ENCODE measurements at regions not wholly inside any gene's neighbourhood (a gene's known extent, or its start where the extent isn't known, plus 50 kb on each side); places are given as distances from the start of the nearest gene placed in this dataset.

DNA sequence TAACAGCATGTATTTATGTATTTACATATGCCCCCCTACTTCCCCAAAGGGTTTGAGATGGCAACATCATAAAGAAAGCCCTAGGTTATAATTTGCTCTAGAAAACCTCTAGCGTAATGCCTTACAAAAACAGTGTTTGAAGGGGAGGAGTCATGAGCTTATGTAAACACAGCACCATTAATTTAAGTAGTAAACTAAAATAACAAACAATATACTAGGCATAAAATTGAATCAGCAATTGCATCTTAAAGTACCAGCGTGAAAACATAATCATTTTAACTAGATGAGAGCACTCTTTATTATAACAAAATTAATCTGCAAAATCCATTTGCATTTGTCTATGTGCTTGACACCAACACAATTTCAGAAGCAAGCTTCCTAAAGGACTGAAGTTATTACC, 507.2 kb upstream of the NRP1 start:
- Histone ChIP-seq H3K4me3 (no peak overlapping the region), H3K36me3 (no peaks in the 10 kb centered on the region), H3K9me3 (no peaks in the 10 kb centered on the region), H3K27me3 (no peaks in the 10 kb centered on the region), H3K27ac (no peak overlapping the region), H3K4me1 (no peaks in the 10 kb centered on the region)
- no peak for DNase-seq (ENCODE audit: extremely low spot score in 2 of 2)
- intact Hi-C loops (cut with DNase I): no loop called here
- TF ChIP-seq POLR2A (IDR thresholded peaks at IDR 0.05) (no peak), POLR2AphosphoS5 (IDR thresholded peaks at IDR 0.05; ENCODE audit: insufficient read depth in 1 of 2, low read depth in 1 of 2) (no peak)
- TF ChIP-seq, protein P1, sequence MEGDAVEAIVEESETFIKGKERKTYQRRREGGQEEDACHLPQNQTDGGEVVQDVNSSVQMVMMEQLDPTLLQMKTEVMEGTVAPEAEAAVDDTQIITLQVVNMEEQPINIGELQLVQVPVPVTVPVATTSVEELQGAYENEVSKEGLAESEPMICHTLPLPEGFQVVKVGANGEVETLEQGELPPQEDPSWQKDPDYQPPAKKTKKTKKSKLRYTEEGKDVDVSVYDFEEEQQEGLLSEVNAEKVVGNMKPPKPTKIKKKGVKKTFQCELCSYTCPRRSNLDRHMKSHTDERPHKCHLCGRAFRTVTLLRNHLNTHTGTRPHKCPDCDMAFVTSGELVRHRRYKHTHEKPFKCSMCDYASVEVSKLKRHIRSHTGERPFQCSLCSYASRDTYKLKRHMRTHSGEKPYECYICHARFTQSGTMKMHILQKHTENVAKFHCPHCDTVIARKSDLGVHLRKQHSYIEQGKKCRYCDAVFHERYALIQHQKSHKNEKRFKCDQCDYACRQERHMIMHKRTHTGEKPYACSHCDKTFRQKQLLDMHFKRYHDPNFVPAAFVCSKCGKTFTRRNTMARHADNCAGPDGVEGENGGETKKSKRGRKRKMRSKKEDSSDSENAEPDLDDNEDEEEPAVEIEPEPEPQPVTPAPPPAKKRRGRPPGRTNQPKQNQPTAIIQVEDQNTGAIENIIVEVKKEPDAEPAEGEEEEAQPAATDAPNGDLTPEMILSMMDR (IDR thresholded peaks at IDR 0.05): no peak

DNA sequence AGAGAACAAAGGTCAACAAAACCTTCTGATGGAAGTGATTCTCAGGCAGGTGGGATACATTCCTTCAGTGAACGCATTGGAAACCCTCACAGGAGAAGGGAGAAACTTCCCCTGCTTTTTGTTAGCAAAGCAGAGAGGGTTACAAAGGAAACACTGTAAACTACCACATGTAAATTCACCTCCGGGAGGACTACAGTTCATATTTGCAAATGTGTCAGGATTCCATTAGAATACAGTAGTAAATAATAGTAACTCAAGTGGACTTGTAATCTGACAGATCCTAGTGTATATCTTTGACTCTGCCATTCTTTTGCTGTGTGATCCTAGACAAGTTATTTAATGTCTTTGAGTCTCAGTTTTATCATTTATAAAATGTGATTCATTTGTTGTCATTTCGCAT, 504.3 kb upstream of the NRP1 start:
- H3K36me3 ChIP-seq: no peaks in the 10 kb centered on the region
- TF ChIP-seq POLR2A (IDR thresholded peaks at IDR 0.05) (no peak), POLR2AphosphoS5 (IDR thresholded peaks at IDR 0.05; ENCODE audit: insufficient read depth in 1 of 2, low read depth in 1 of 2) (no peak)
- TF ChIP-seq, protein P1 (IDR thresholded peaks at IDR 0.05): no peak
- H3K4me3 ChIP-seq: no peak overlapping the region
- H3K27ac ChIP-seq: no peak overlapping the region
- no peaks in the 10 kb centered on the region for H3K27me3 ChIP-seq
- DNase-seq (ENCODE audit: extremely low spot score in 2 of 2): no peak
- no peaks in the 10 kb centered on the region for H3K4me1 ChIP-seq
- intact Hi-C loops (cut with DNase I): no loop called here
- H3K9me3 ChIP-seq: no peaks in the 10 kb centered on the region

DNA sequence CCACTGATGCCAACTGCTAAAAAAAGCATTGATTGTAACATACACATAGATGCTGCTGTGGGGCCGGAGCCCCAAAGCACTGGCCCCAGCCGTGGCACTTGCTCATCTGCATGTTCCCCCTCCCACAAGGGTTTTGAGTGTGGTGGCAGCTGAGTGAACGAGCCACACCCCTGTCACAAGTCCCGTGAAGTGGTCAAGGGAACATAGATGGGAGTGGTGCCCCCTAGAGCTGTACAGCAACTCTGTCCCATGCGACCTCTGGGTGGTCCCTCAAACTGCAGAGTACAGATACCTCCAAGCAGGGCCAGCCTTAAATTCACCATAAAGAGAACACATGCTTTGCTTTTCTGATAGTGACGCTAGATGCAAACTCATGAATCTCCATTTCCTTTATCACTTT, 503.3 kb upstream of the NRP1 start:
- H3K27ac ChIP-seq: no peak overlapping the region
- no peaks in the 10 kb centered on the region for H3K4me1 ChIP-seq
- intact Hi-C loops (cut with DNase I): no loop called here
- no peak overlapping the region for H3K4me3 ChIP-seq
- H3K36me3 ChIP-seq: no peaks in the 10 kb centered on the region
- DNase-seq (ENCODE audit: extremely low spot score in 2 of 2): no peak
- TF ChIP-seq POLR2A (IDR thresholded peaks at IDR 0.05): no peak
- no peak for TF ChIP-seq POLR2AphosphoS5 (IDR thresholded peaks at IDR 0.05; ENCODE audit: insufficient read depth in 1 of 2, low read depth in 1 of 2)
- TF ChIP-seq, protein P1 (IDR thresholded peaks at IDR 0.05): no peak
- no peaks in the 10 kb centered on the region for H3K27me3 ChIP-seq
- H3K9me3 ChIP-seq: no peaks in the 10 kb centered on the region

DNA sequence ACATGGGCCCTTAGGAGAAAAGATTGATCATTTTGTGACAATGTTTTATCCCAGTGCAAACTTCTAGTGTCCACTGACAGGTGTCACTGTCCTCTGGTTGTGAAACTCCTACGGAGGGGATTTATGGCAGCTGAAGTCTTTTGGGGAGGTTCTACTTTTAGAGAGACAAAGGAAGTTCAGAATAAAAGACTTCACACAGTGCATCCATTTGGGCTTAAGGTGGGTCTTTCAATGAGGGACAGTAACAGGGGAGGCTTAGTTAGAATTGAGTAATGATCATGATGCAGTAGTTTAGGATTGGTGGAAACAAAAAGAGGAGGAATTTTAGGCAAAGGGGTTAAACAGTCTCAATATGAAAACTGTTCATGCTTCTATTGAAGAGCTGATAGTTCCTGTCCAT, 501.1 kb upstream of the NRP1 start:
- no peak for TF ChIP-seq POLR2AphosphoS5 (IDR thresholded peaks at IDR 0.05; ENCODE audit: insufficient read depth in 1 of 2, low read depth in 1 of 2)
- no peak for TF ChIP-seq POLR2A (IDR thresholded peaks at IDR 0.05)
- TF ChIP-seq, protein P1 (IDR thresholded peaks at IDR 0.05): no peak
- Histone ChIP-seq H3K9me3 (no peaks in the 10 kb centered on the region), H3K27ac (no peak overlapping the region), H3K27me3 (no peaks in the 10 kb centered on the region), H3K36me3 (no peaks in the 10 kb centered on the region), H3K4me1 (no peaks in the 10 kb centered on the region), H3K4me3 (no peak overlapping the region)
- intact Hi-C loops (cut with DNase I): no loop called here
- DNase-seq (ENCODE audit: extremely low spot score in 2 of 2): no peak

DNA sequence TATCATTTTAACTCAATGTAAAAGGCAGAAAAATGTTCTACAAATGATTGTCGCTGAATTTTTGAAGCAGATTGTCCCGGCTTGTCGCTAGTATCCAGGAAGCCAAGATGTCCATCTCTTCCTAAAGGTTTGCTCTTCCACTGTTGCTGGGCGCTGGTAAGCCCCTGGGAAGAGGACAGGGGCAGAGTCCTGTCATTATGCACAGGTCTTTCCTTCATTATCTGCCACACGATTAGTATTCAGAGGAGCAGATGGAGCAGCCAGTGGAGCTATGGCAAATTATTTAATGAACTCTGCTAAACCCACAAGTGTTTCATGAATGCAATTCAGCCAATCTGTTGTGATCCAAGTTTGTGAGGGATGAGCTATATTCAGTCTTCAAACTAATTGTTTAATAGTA, 499.1 kb upstream of the NRP1 start:
- Histone ChIP-seq H3K27ac (no peak overlapping the region), H3K4me3 (no peak overlapping the region), H3K9me3 (no peaks in the 10 kb centered on the region), H3K27me3 (no peaks in the 10 kb centered on the region), H3K36me3 (no peaks in the 10 kb centered on the region), H3K4me1 (no peaks in the 10 kb centered on the region)
- TF ChIP-seq, protein P1 (IDR thresholded peaks at IDR 0.05): no peak
- TF ChIP-seq POLR2AphosphoS5 (IDR thresholded peaks at IDR 0.05; ENCODE audit: insufficient read depth in 1 of 2, low read depth in 1 of 2): no peak
- no peak for TF ChIP-seq POLR2A (IDR thresholded peaks at IDR 0.05)
- intact Hi-C loops (cut with DNase I): no loop called here
- DNase-seq (ENCODE audit: extremely low spot score in 2 of 2): no peak
